HG02938 (cell line): ENCODE measurements at regions not wholly inside any gene's neighbourhood (a gene's known extent, or its start where the extent isn't known, plus 50 kb on each side); places are given as distances from the start of the nearest gene placed in this dataset.

ENCODE experiments used
- ATAC-seq: cut with Tn5 transposase; IDR thresholded peaks from one replicate; pipeline ENCODE4 v1.9.1; 2021; ENCODE audit warnings: mild to moderate bottlenecking, moderate library complexity; ENCODE audit not compliant: unreplicated experiment

- ATAC-seq = no peak
These were observed 165.6 kb upstream of the FSTL4 start for GRCh38 chr5:133777951-133778350.

DNA sequence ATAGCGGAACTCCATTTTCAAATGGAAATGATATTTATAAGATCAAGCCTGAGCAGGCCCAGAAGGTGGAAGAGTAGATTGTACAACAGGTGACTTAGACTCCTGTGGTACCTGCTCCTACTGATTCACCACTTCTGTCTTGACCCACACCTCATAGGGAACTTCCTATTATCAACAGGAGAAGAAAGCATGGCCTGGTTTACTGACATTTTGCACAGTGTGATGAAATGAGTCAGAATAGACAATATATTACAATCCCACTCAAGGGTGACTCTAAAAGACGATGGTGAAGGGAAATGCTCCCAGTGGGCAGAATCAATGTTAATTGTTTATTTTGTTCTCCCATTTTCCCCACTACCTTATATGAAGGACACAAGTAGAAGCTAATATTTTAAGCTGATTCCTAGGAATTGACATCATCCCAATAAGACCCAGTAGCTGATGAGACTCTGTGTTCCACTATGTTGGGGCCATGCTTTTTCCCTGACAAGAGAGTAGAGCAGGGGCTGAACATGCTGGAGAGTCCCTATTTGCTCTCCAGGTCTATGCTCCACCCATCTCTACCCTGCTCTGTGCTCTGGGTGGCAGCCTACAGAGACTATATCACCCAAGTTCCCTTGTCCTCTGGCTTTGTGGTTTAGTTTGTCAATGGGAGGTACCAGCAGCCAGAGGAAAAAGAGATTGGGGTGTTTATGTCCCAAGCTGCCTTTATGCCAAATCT, 163.4 kb upstream of the FSTL4 start:
- no peak for ATAC-seq

GRCh38 chr5:133773247-133774202, 161.2 kb upstream of the FSTL4 start:
- ATAC-seq = no peak

- no peak for ATAC-seq
These were observed 157.5 kb upstream of the FSTL4 start for GRCh38 chr5:133769842-133770241.

GRCh38 chr5:133763744-133764143, 151.4 kb upstream of the FSTL4 start:
- ATAC-seq = no peak

GRCh38 chr5:133761632-133762031, 149.3 kb upstream of the FSTL4 start:
- ATAC-seq = no peak

DNA sequence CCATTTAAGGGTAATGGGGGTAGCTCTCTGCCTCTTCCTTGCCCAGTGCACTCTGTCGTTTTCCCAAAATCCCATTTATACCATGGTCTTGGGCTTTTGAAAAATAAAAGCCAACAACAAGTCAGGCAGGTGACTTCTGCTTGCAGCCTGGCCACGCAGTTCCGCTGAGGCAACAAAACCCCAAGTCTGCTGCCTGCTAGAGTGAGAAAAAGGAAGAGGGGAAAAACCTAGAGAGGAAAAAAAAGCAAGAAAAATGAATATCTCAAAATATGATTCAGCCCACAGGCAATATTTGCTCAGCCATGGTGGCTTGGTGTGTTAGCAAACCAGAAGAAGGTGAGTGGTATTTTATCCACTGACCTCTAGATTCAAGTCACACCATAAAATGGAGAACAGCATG, 148.2 kb upstream of the FSTL4 start:
- ATAC-seq = no peak

DNA sequence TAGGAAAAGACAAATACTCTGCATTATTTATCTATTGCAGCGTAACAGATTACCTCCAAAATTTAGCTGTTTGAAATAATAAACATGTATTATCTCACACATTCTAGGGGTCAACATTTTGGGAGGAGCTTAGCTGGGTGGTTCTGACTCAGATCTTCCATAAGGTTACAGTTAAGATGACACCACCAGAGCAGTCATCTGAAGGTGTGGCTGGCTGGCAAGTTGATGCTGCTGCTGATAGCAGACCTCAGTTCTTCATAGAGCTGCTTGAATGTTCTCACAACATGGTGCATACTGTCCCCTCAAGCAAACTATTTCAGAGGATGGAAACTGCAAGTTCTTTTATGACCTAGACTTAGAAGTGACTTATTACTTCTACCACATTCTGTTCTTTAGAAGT, 146.3 kb upstream of the FSTL4 start:
- ATAC-seq = no peak

GRCh38 chr5:133757396-133757945, 145.1 kb upstream of the FSTL4 start:
- no peak for ATAC-seq

DNA sequence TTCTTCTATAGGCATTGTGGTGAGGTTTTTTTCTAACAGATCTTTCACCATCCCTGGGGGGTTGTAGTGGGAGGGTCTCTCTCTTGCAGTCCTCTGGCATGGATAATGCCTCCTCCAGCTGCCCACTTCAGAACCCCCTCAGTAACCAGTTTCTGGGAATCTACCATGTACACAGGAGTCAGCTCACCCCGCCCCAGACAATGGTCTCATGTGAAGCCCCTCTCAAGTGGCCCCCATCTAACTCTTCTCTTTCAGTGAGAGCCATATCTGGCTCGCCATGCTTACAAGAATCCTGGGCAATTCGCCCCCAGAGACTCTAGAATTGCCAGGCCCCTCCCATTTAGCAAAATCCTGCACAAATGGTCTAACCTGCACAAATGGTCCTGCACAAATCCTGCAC, 144.4 kb upstream of the FSTL4 start:
- no peak for ATAC-seq

- ATAC-seq = no peak
These were observed 143.7 kb upstream of the FSTL4 start for GRCh38 chr5:133756036-133756435.

- ATAC-seq = no peak
These were observed 142.3 kb upstream of the FSTL4 start for GRCh38 chr5:133754575-133755169.

DNA sequence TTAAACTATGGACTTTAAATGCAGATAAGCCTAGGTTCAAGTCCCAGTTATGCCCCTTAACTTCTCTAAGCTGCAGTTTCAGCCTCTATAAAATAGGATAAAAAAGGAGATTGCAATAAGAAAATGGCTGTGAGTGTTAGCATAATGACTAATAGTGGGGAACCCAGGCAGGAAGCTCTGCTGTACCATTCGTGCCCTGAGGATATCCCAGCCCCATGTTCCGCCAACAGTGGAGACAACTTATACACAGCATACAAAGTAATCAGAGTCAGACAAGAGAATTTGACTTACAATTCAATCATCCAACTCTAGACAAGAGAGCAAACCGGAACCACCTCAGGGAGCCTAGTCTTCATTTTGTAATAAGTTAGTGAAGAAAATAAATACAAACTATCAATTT, 141.5 kb upstream of the FSTL4 start:
- no peak for ATAC-seq

GRCh38 chr5:133751846-133752245, 139.5 kb upstream of the FSTL4 start:
- ATAC-seq = no peak

- ATAC-seq = no peak
These were observed 139.1 kb upstream of the FSTL4 start for GRCh38 chr5:133751421-133751820.

DNA sequence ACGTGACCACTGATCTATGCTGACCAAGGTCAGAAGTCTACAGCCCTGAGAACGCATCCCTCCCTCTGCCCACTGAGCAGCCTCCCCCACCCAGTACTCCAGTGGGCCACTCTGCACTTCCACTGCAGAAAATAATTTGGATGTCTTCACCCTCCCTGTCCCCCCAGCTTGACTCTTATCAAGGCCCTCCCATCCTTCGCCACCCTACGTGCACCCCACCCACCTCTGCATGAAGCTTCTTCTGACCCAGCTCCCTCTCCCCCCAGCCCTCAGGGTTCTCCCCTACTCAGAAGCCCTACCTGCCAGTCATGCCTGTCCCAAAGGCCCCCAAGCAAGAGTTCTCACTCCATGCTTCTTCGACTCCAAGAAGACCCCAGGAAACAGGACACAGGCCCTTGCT, 138.5 kb upstream of the FSTL4 start:
- no peak for ATAC-seq

DNA sequence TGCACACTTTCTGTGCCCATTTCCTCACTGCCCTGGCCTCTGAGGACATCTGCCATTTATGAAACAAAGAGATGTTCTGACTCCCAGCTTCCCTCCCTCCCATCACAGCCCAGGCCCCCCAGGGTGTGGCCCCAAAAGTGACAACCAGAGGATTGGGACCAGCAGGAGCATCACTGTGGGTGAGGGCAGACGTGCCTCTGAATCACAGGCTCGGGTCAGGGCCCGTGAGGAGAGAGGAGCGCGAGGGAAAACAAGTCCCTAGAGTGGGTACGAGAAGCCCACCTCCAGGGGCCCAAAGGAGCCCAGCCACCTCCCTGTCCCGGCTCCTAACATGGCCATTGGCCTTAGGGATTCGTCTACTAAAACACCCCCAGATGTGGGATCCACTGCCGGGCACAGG, 138.0 kb upstream of the FSTL4 start:
- no peak for ATAC-seq

GRCh38 chr5:133749331-133749985, 137.1 kb upstream of the FSTL4 start:
- ATAC-seq = no peak

DNA sequence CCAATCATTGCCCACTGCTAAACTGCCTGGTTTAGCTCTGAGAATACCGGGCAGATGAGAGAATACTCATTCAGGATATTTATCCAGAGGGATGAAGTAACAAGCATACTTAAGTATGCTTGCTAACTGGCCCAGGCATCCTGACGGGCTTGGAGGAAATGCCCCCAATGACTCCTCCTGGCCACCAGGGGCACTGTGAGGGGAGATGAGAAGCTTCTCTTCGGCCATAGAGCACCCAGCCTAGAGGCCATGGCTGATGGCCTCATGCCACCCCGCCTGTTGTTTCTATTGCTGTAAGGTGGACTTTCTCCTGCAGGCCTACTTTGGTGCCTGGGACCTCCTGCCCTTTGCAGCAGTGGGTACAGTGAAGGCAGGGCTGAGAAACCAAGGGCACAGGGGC, 134.5 kb upstream of the FSTL4 start:
- no peak for ATAC-seq

GRCh38 chr5:133744960-133745308, 132.6 kb upstream of the FSTL4 start:
- no peak for ATAC-seq
